Stomach (tissue), 4 donors: ENCODE measurements at regions not wholly inside any gene's neighbourhood (a gene's known extent, or its start where the extent isn't known, plus 50 kb on each side); places are given as distances from the start of the nearest gene placed in this dataset.

Experiments used
- EP300 ChIP-seq: sonication (generic); formaldehyde crosslinking; IDR thresholded peaks from one replicate; pipeline ENCODE4 v1.6.1; 2017; ENCODE audit warnings: antibody characterized with exemption
- POLR2AphosphoS5 ChIP-seq, 3 donors: sonication (generic); formaldehyde crosslinking; IDR thresholded peaks; one replicate each; pipeline ENCODE4 v1.6.1; 2016; ENCODE audit warnings: antibody characterized with exemption in 3 of 3
- TF ChIP-seq, protein P1 (sequence below), 7 experiments: fragments of 450-650 bp in 4 of 7; fragments of 200-600 bp in 3 of 7; sonication (generic) in 3 of 7; IDR thresholded peaks; one replicate each; pipeline ENCODE4 v1.5.1; 2016 to 2019; ENCODE audit warnings: antibody characterized with exemption in 7 of 7, control low read depth in 2 of 7, mild to moderate bottlenecking in 1 of 7

DNA sequence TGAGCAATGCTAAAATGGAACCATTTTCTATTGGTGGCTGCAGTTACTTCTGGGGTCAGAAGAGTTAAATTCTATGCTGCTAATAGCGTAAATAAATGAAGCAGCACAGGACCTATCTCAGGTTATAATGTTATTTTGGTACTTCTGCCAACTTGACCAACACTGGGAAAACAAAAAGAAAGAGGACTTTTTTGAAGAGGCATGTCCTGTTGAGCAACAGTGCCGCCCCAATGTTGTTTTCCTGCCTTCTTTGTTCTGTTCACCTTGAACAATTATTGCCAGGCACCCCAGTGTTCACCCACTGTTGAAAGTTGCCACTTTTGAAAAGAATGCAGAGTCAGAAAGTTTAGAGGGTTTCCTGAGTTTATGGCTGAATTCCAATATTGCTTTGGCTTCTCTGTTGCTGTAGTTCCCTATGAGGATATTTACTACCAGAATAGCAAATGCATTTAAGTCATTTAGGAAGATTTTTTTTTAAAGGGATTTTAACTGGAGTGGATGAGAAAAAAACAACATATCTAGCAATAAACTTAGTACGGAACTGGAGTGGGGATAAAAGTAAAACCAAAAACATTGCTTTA, 679.0 kb upstream of the DPPA4 start:
- TF ChIP-seq, protein P1, sequence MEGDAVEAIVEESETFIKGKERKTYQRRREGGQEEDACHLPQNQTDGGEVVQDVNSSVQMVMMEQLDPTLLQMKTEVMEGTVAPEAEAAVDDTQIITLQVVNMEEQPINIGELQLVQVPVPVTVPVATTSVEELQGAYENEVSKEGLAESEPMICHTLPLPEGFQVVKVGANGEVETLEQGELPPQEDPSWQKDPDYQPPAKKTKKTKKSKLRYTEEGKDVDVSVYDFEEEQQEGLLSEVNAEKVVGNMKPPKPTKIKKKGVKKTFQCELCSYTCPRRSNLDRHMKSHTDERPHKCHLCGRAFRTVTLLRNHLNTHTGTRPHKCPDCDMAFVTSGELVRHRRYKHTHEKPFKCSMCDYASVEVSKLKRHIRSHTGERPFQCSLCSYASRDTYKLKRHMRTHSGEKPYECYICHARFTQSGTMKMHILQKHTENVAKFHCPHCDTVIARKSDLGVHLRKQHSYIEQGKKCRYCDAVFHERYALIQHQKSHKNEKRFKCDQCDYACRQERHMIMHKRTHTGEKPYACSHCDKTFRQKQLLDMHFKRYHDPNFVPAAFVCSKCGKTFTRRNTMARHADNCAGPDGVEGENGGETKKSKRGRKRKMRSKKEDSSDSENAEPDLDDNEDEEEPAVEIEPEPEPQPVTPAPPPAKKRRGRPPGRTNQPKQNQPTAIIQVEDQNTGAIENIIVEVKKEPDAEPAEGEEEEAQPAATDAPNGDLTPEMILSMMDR (IDR thresholded peaks at IDR 0.05), result no peak
- TF ChIP-seq EP300 (no peak), POLR2AphosphoS5 (IDR thresholded peaks at IDR 0.05) (no peak)
